ENCODE measurements at regions not wholly inside any gene's neighbourhood (a gene's known extent, or its start where the extent isn't known, plus 50 kb on each side); places are given as distances from the start of the nearest gene placed in this dataset.

DNA sequence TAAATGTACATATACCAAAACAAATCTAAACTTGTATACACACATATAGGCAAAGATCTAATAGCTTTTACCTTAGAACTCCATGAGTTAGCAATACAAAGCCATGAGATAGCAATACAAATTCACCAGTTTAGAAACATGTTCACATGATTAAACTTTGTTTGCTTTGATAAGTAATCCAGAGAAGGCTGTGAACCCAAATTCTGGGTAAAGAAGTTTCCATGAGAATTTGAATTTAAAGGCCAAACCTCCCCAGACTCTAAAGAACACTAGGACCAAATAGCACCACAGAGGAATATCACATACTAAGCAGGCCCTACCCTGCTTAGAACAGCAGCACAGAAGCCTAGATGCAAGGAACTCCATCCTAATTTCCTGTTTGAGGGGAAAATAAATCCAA is 83.7 kb upstream of the TP63 start:
- TF ChIP-seq, protein P1, sequence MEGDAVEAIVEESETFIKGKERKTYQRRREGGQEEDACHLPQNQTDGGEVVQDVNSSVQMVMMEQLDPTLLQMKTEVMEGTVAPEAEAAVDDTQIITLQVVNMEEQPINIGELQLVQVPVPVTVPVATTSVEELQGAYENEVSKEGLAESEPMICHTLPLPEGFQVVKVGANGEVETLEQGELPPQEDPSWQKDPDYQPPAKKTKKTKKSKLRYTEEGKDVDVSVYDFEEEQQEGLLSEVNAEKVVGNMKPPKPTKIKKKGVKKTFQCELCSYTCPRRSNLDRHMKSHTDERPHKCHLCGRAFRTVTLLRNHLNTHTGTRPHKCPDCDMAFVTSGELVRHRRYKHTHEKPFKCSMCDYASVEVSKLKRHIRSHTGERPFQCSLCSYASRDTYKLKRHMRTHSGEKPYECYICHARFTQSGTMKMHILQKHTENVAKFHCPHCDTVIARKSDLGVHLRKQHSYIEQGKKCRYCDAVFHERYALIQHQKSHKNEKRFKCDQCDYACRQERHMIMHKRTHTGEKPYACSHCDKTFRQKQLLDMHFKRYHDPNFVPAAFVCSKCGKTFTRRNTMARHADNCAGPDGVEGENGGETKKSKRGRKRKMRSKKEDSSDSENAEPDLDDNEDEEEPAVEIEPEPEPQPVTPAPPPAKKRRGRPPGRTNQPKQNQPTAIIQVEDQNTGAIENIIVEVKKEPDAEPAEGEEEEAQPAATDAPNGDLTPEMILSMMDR (conservative IDR thresholded peaks at IDR 0.05; ENCODE audit: low read length), result no peak
- no peak for TF ChIP-seq EZH2phosphoT487 (IDR thresholded peaks at IDR 0.05; ENCODE audit: borderline replicate concordance, low read depth, low read length)

All from OCI-LY7 (cell line).